ENCODE measurements at regions not wholly inside any gene's neighbourhood (a gene's known extent, or its start where the extent isn't known, plus 50 kb on each side); places are given as distances from the start of the nearest gene placed in this dataset.

DNA sequence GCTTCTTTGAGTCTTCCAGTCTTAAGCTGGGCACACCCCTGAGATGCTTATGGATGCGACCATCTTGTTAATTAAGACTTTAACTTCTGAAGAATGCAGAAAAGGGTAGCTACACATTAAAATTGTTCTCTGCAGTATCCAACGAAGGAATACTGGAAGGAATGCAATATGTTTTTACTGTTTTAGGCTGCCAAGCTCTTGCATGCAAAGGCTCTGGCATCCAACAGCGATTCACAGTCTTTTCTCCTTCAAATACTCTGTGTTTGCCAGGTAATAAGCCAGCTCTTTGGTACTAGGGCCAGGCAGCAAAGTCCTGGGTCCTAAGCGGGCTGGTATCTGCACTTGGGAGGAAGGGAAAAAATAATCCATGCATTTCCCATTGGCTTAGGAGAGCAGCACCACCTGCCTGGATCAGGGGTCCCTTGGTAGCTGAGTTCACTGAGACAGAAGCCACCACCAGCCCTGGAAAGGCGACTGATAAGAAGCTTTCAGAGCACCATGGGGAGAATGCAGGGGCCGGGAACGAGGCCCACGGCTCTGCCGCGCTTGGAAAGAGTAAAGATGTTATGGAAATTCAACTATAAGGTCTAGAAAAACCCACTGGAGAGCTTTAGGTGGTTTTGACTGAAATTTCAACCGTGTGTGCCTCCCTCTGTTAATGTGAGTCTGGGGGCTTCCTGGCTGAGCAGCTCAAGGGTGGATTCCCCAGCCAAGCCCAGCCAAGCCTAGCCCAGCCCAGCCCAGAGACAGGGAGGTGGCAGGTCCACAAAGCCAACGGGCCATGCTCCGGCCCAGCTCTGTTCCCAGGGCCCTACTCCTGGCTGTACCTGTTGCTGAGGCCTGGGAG is 67.0 kb upstream of the CCND1 start:
- H3K27me3 Mint-ChIP-seq (ENCODE audit: insufficient read depth), result no peaks in the 10 kb centered on the region
- TF ChIP-seq, protein P1, sequence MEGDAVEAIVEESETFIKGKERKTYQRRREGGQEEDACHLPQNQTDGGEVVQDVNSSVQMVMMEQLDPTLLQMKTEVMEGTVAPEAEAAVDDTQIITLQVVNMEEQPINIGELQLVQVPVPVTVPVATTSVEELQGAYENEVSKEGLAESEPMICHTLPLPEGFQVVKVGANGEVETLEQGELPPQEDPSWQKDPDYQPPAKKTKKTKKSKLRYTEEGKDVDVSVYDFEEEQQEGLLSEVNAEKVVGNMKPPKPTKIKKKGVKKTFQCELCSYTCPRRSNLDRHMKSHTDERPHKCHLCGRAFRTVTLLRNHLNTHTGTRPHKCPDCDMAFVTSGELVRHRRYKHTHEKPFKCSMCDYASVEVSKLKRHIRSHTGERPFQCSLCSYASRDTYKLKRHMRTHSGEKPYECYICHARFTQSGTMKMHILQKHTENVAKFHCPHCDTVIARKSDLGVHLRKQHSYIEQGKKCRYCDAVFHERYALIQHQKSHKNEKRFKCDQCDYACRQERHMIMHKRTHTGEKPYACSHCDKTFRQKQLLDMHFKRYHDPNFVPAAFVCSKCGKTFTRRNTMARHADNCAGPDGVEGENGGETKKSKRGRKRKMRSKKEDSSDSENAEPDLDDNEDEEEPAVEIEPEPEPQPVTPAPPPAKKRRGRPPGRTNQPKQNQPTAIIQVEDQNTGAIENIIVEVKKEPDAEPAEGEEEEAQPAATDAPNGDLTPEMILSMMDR (conservative IDR thresholded peaks at IDR 0.05), result no peak
- no peaks in the 10 kb centered on the region for H3K27me3 ChIP-seq (ENCODE audit: control insufficient read depth, insufficient read depth, low read length, poor library complexity, severe bottlenecking)
- DNase-seq, result no peak
- H3K4me1 ChIP-seq (ENCODE audit: control insufficient read depth, insufficient read depth, low read length), result no peaks in the 10 kb centered on the region
- no peaks in the 10 kb centered on the region for H3K36me3 ChIP-seq (ENCODE audit: control insufficient read depth, insufficient read depth, low read length)
- H3K9ac ChIP-seq (ENCODE audit: extremely low read depth, low read length, poor library complexity, severe bottlenecking), result no peak overlapping the region
- H3K9me3 ChIP-seq (ENCODE audit: control insufficient read depth, low read length), result no peaks in the 10 kb centered on the region
- H3K27ac Mint-ChIP-seq, result no peak overlapping the region
- 92 to 95% methylated on average over 7 to 13 of the region's 13 CpGs for WGBS, 2 experiments (ENCODE audit: insufficient coverage in 1 of 2, insufficient read length in 1 of 2)
- no peaks in the 10 kb centered on the region for H3K9me3 Mint-ChIP-seq
- no peaks in the 10 kb centered on the region for H3K36me3 Mint-ChIP-seq (ENCODE audit: low read depth)
- no peak overlapping the region for H3K4me3 Mint-ChIP-seq
- H3K4me1 Mint-ChIP-seq, result no peaks in the 10 kb centered on the region
- no peak overlapping the region for H3K27ac ChIP-seq (ENCODE audit: low read depth, low read length)
- no peak overlapping the region for H3K4me3 ChIP-seq (ENCODE audit: low read length)

DNA sequence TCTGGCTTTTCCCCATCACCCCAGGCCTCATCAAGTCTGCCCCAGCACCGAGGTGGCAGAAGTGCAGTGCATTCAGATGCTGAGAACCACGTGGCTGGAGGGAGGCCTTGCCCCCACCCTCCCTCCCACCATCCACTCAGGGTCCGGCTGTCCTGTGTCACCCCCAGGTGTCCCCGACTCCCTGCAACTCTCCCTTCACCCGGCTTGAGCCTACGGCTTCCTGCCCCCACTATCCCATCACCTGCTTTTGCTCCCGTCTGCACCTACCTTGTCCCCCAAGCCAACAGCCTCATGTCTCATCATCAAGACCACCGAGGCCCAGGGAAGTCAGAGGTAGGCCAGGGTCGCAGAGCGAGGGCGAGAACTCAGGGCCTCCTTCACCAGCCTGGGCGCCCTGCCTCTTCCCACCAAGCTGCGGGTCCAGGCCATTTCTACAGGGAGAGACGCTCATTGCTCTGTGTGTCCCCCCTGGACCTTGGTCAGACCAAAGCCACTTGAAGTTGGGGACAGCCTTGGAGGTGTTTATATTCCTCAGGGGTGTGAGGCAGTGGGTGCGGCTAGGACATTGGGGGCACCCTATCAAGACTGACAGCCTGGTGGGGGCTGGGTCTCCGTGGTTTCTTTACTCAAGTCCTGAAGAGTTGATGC is 66.2 kb upstream of the CCND1 start:
- Mint-ChIP-seq H3K9me3 (no peaks in the 10 kb centered on the region), H3K27me3 (ENCODE audit: insufficient read depth) (no peaks in the 10 kb centered on the region), H3K27ac (no peak overlapping the region), H3K36me3 (ENCODE audit: low read depth) (no peaks in the 10 kb centered on the region), H3K4me3 (no peak overlapping the region), H3K4me1 (no peaks in the 10 kb centered on the region)
- no peaks in the 10 kb centered on the region for H3K27me3 ChIP-seq (ENCODE audit: control insufficient read depth, insufficient read depth, low read length, poor library complexity, severe bottlenecking)
- DNase-seq, result no peak
- H3K4me3 ChIP-seq (ENCODE audit: low read length), result no peak overlapping the region
- H3K27ac ChIP-seq (ENCODE audit: low read depth, low read length), result no peak overlapping the region
- H3K36me3 ChIP-seq (ENCODE audit: control insufficient read depth, insufficient read depth, low read length), result no peaks in the 10 kb centered on the region
- WGBS, 2 experiments (ENCODE audit: insufficient coverage in 1 of 2, insufficient read length in 1 of 2), result 90 to 96% methylated on average over 8 to 16 of the region's 16 CpGs
- no peak overlapping the region for H3K9ac ChIP-seq (ENCODE audit: extremely low read depth, low read length, poor library complexity, severe bottlenecking)
- TF ChIP-seq, protein P1 (conservative IDR thresholded peaks at IDR 0.05), result no peak
- H3K9me3 ChIP-seq (ENCODE audit: control insufficient read depth, low read length), result no peaks in the 10 kb centered on the region
- H3K4me1 ChIP-seq (ENCODE audit: control insufficient read depth, insufficient read depth, low read length), result no peaks in the 10 kb centered on the region

DNA sequence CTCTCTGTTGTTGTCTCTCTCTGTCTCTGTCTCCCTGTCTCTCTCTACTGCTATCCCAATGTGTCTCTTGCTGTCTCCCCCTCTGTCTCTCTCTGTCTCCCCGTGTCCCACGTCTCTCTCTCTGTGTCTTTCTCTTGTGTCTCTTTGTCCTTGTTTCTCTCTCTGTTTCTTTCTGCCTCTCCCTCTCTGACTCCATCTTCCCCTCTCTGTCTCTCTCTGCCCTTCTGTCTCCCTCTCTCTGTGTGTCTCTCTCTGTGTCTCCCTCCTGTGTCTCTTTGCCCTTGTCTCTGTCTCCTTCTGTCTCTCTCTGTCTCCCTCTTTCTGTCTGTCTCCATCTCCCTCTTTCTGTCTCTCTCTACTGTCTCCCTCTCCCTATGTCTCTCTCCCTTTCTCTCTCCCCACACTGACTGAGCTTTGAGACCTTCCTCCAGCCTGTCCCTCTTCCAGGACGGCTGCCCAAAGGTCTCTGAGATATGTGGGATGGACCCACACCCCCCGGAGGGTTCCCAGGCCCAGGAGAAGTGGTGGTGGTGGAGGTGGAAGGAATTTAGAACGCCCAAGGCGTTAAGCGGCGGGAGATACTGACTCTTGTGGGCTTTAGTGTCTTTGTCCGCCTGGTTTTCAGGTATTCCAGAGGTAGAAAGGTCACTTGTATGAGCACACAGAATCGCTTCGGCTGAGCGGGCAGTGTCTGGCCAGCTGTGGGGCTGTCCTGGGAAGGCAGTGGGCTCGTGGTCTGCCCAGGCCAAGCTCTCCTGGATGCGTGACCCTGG is 65.5 kb upstream of the CCND1 start:
- H3K27ac Mint-ChIP-seq, result no peak overlapping the region
- no peaks in the 10 kb centered on the region for H3K36me3 Mint-ChIP-seq (ENCODE audit: low read depth)
- Histone ChIP-seq H3K27ac (ENCODE audit: low read depth, low read length) (no peak overlapping the region), H3K4me1 (ENCODE audit: control insufficient read depth, insufficient read depth, low read length) (no peaks in the 10 kb centered on the region), H3K9me3 (ENCODE audit: control insufficient read depth, low read length) (no peaks in the 10 kb centered on the region), H3K4me3 (ENCODE audit: low read length) (no peak overlapping the region), H3K27me3 (ENCODE audit: control insufficient read depth, insufficient read depth, low read length, poor library complexity, severe bottlenecking) (no peaks in the 10 kb centered on the region), H3K9ac (ENCODE audit: extremely low read depth, low read length, poor library complexity, severe bottlenecking) (no peak overlapping the region), H3K36me3 (ENCODE audit: control insufficient read depth, insufficient read depth, low read length) (no peaks in the 10 kb centered on the region)
- TF ChIP-seq, protein P1 (conservative IDR thresholded peaks at IDR 0.05), result no peak
- no peaks in the 10 kb centered on the region for H3K4me1 Mint-ChIP-seq
- no peaks in the 10 kb centered on the region for H3K27me3 Mint-ChIP-seq (ENCODE audit: insufficient read depth)
- H3K9me3 Mint-ChIP-seq, result no peaks in the 10 kb centered on the region
- DNase-seq, result no peak
- no peak overlapping the region for H3K4me3 Mint-ChIP-seq
- WGBS, 2 experiments (ENCODE audit: insufficient coverage in 1 of 2, insufficient read length in 1 of 2), result 94 to 95% methylated on average over 10 to 14 of the region's 14 CpGs

All from endodermal cell (in vitro differentiated cells).